SK-N-DZ (cell line): ENCODE measurements at regions not wholly inside any gene's neighbourhood (a gene's known extent, or its start where the extent isn't known, plus 50 kb on each side); places are given as distances from the start of the nearest gene placed in this dataset.

Source experiments
- DNase-seq: peaks from one replicate; pipeline ENCODE4 v3.0.0-alpha.2; 2015; ENCODE audit warnings: low spot score

GRCh38 chr12:75974323-75975187 is 57.0 kb downstream of the PHLDA1 start:
- DNase-seq, result no peak

- DNase-seq, result no peak
These were observed 60.3 kb downstream of the PHLDA1 start for GRCh38 chr12:75971253-75971652.

- DNase-seq, result no peak
These were observed 61.3 kb downstream of the PHLDA1 start for GRCh38 chr12:75970310-75970709.

GRCh38 chr12:75969768-75970167 is 61.8 kb downstream of the PHLDA1 start:
- DNase-seq, result no peak

GRCh38 chr12:75965661-75966060 is 65.9 kb downstream of the PHLDA1 start:
- no peak for DNase-seq

- DNase-seq, result no peak
These were observed 67.4 kb downstream of the PHLDA1 start for GRCh38 chr12:75964150-75964549.

GRCh38 chr12:75961878-75962277 is 69.7 kb downstream of the PHLDA1 start:
- DNase-seq, result no peak

- no peak for DNase-seq
These were observed 70.5 kb downstream of the PHLDA1 start for GRCh38 chr12:75960954-75961661.

- DNase-seq, result no peak
These were observed 71.3 kb downstream of the PHLDA1 start for GRCh38 chr12:75960086-75960910.

- DNase-seq, result no peak
These were observed 72.1 kb downstream of the PHLDA1 start for GRCh38 chr12:75959506-75959905.

GRCh38 chr12:75959060-75959459 is 72.5 kb downstream of the PHLDA1 start:
- no peak for DNase-seq

GRCh38 chr12:75955251-75955650 is 76.3 kb downstream of the PHLDA1 start:
- DNase-seq, result no peak

- DNase-seq, result no peak
These were observed 76.8 kb downstream of the PHLDA1 start for GRCh38 chr12:75954749-75955148.

GRCh38 chr12:75954041-75954440 is 77.5 kb downstream of the PHLDA1 start:
- no peak for DNase-seq

- DNase-seq, result no peak
These were observed 78.2 kb downstream of the PHLDA1 start for GRCh38 chr12:75953312-75953906.

- no peak for DNase-seq
These were observed 79.9 kb downstream of the PHLDA1 start for GRCh38 chr12:75951399-75952278.

- no peak for DNase-seq
These were observed 84.3 kb downstream of the PHLDA1 start for GRCh38 chr12:75947156-75947723.

- DNase-seq, result no peak
These were observed 86.0 kb downstream of the PHLDA1 start for GRCh38 chr12:75945581-75945980.

GRCh38 chr12:75944905-75945432 is 86.6 kb downstream of the PHLDA1 start:
- DNase-seq, result no peak
